ENCODE measurements at regions not wholly inside any gene's neighbourhood (a gene's known extent, or its start where the extent isn't known, plus 50 kb on each side); places are given as distances from the start of the nearest gene placed in this dataset.
"Not testable (repeated sequence)": the region's sequence is repeated elsewhere in the genome, so short reads cannot be mapped to it uniquely, and the experiment has no call there.

GRCh38 chr9:65449886-65450610 lies 165.0 kb upstream of the FOXD4L5 start:
- not testable (repeated sequence) for DNase-seq

DNA sequence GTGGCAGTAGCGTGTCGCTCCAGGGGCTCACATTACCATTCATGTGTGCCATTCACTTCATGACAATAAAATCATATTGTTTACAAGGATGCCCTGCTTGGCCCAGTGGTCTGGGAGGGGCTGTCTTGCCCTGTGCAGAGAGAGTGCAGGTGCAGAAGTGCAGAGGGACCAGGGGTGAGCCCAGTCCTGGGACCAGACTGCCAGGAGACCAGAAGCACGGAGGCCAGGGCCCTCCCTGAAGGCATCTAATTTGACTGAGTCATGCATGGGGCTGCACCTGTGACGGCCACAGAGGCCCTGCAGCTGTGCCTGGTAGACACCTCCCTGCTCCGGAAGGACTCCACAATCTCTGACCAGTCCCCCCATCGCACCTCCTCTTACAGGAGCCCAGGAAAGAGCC lies 164.4 kb upstream of the FOXD4L5 start:
- DNase-seq: no peak

GRCh38 chr9:65447146-65447545 lies 162.1 kb upstream of the FOXD4L5 start:
- DNase-seq: not testable (repeated sequence)

DNA sequence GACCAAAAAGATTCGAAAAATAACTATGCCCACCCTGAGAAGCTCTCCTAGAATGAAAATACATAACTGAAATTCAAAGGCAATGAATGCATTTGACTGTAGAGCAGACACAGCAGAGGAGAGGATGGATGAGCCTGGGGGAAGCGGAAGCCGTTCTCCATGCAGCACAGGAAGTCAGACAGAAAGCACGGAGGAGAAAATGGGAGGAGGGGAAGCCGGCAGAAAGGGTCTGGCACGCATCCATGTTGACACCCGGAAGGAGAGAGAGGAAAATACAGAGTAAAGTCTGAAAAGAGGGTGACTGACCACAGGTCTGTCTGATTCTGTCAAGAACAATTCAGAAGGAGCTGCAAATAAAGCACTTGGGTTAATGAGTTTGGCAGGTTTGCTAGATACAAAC lies 161.0 kb upstream of the FOXD4L5 start:
- DNase-seq: not testable (repeated sequence)

GRCh38 chr9:65444943-65445342 lies 159.9 kb upstream of the FOXD4L5 start:
- no peak for DNase-seq

DNA sequence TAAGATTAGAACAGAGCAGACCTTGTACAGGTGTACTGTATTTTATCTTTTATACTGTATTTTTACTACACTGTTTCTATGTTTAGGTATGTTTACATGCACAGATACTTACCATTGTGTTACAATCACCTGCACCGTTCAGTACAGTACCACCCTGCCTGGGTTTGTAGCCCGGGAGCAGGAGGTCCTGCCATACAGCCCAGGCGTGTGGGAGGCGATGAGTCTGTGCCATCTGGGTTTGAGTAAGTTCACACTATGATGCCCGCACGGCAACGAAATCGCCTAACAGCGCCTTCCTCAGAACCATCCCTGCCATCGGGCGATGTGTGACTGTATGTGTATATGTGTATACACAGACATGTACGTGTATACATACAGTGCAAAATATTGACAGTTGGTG lies 157.1 kb upstream of the FOXD4L5 start:
- DNase-seq: not testable (repeated sequence)

DNA sequence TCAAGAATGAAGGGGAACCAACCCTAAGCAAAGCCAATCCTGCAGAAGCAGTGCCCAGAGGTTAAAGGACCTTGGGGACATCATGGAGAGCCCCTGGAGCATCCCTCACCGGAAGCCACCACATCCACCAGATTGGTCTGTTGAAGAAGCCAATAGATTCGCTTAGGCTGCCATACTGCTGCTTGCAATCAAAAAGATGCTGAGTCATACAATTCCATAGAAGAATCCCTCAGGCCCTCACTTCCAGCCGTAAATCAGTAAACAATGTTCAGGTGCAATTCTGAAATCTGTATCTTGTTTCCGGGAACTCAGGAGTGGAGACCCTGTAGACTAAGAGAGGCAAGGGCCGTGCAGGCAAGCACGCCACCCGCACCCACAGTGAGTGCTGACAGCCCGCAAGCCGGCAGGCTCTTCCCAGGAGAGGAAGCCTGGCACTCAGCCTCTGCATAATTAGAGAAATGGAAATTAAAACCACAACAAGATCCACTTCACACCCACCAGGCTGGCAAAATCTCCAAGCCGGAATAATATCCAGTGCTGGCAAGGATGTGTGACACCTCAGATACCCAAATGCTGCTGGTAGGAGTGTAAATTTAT lies 156.4 kb upstream of the FOXD4L5 start:
- not testable (repeated sequence) for DNase-seq

- no peak for DNase-seq
These were observed 152.7 kb upstream of the FOXD4L5 start for GRCh38 chr9:65437724-65438123.

- DNase-seq: no peak
These were observed 150.5 kb upstream of the FOXD4L5 start for GRCh38 chr9:65435464-65435863.

DNA sequence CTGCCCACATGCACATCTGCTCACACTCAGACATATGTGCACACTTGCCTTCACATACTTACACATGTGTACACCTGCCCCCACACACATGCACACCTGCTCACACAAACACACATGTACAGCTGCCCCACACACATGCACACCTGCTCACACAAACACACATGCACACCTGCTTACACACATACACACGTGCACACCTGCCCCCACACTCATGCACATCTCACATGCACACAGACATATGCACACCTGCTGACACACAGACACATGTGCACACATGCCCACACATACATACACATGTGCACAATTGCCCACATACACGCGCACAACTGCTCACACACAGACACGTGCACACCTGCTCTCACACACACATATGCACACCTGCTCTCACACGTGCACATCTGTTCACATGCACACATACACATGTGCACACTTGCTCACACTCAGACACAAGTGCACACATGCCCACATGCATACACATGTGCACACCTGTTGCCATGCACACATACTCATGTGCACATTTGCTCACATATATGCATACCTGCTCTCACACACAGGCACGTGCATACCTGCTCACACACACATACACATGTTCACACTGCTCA lies 147.8 kb upstream of the FOXD4L5 start:
- DNase-seq: no peak

GRCh38 chr9:65432051-65432450 lies 147.0 kb upstream of the FOXD4L5 start:
- no peak for DNase-seq

DNA sequence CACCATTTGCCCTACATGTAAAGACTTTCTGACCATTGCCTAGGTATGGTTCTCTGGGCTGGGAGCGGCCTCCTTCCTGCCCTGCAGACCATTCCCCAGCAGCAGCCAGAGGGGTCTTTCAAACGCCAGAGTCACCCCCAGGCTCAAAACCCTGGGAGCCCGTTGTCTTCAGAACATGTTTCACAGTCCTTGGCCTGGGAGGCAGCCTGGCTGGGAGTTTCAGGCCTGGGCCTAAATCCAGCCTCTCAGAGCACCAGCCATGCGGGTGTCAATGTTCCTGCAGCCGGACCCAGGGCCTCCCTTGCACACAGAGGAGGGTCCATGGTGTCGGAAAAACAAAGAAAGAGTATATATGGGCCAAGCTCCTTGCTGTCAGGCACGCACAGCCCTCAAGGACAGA lies 145.2 kb upstream of the FOXD4L5 start:
- no peak for DNase-seq

- not testable (repeated sequence) for DNase-seq
These were observed 142.4 kb upstream of the FOXD4L5 start for GRCh38 chr9:65427361-65427760.

DNA sequence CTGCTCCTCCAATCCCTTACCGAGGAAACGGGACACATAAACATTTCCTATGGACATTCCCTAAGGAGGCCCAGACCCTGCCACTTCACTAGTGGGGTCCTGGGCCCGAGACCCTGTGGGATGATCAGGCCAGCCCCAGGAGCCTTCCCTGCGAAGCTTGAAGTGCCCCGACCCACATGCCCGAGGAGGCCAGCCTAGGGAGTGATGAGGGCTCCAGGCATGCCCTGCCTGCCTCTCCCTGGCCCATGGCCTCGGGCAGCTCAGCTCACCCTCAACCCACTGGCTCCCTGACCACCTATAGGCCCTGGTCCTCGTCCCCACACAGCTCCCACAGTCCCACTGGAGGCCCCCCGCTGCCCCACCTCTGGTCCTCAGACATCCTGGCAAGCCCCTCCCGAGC lies 141.8 kb upstream of the FOXD4L5 start:
- not testable (repeated sequence) for DNase-seq

GRCh38 chr9:65426231-65426630 lies 141.2 kb upstream of the FOXD4L5 start:
- no peak for DNase-seq

- not testable (repeated sequence) for DNase-seq
These were observed 140.2 kb upstream of the FOXD4L5 start for GRCh38 chr9:65425183-65425582.

DNA sequence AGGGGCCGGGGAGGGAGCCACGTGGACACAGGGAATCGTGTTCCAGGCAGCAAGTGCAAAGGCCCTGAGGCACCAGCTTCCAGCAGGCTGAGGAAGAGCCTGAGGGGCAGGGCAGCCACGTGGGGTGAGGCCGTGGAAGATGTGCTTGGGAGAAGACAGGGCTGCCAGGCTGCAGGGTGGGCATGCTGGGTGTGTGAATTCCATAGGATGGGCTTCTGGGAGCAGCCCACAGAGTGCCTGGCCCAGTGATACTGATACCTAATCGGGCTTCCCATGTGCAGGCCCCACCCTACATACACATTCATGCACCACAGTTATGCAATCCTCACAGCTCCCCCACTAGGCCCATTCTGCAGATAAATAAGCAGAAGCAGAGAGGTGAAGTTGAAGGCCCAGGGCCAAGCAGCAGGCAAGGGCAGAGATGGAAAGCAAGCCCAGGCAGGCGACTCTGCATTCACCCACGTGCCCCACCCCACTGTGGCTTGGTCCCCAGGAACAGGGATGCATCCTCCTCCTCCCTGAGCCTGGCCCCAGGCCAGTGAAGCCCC lies 139.5 kb upstream of the FOXD4L5 start:
- not testable (repeated sequence) for DNase-seq

GRCh38 chr9:65423691-65424436 lies 138.9 kb upstream of the FOXD4L5 start:
- DNase-seq: not testable (repeated sequence)

DNA sequence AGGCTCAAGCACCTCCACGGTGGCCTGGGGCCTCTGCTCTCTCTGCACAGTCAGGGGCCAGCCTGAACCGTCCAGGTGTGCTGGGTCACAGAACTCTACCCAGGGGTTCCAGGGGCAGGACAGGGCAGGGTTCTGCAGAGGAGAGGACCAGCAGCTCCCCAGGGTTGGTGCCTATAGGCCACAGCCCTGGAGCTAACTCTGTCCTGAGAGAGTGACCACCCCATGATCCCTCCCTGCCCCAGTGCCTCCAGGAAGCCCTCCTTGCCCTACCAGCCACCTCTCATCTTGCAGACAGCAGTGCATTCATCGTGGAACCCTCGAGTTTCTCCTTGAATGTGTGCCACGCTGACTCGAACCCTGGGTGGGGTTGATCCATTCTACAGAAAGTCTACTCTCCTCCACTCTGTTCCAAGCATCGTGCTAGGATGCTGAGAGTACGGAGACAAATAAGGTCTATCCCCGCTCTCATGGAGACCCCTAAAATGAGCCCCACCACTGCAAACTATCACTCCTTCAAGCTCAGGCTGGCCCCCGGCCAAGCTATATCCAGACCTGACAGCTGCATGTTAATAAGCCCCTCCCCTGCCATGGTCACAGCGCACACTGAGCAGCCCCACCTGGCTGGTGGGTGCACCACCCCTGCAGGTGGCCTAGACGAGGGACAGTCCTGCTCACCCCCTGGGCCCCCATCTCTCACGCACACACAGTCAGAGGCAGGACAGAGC lies 138.1 kb upstream of the FOXD4L5 start:
- not testable (repeated sequence) for DNase-seq

DNA sequence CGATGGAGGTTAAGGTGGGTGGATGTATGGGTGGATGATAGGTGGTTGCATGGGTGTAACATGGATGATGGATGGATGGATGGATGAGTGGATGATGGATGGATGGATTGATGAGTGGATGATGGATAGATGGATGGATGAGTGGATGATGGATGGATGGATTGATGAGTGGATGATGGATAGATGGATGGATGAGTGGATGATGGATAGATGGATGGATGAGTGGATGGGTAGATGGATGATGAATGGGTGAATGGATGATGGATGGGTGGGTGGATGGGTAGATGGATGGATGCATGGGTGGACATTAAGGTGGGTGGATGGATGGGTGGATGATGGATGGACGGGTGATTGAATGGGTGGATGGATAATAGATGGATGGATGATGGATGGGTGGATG lies 136.5 kb upstream of the FOXD4L5 start:
- DNase-seq: not testable (repeated sequence)

GRCh38 chr9:65420771-65421170 lies 135.8 kb upstream of the FOXD4L5 start:
- DNase-seq: no peak

DNA sequence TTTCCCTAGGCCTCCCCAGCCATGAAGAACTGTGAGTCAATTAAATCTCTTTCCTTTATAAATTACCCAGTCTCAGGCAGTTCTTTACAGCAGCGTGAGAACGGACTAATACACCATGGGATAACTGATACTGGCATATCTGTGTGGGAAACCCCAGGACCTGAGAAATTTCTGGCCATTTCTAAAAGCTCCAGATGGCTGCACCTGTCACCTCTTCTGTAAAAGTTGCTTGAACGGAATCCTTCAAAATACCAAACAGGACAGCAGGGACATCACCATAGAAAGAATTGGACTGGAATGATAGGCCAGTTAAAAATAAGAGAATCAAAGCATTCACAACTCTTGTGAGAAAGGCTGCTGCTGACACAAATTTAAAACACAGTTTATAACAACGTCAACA lies 134.0 kb upstream of the FOXD4L5 start:
- not testable (repeated sequence) for DNase-seq

All from CD4-positive, alpha-beta T cell treated with Interleukin-17A for 1 hour (primary cell).